HG02852 (cell line): ENCODE measurements at regions not wholly inside any gene's neighbourhood (a gene's known extent, or its start where the extent isn't known, plus 50 kb on each side); places are given as distances from the start of the nearest gene placed in this dataset.

Source experiments
- ATAC-seq: cut with Tn5 transposase; IDR thresholded peaks from one replicate; pipeline ENCODE4 v1.9.1; 2021; ENCODE audit warnings: mild to moderate bottlenecking, moderate library complexity; ENCODE audit not compliant: unreplicated experiment

DNA sequence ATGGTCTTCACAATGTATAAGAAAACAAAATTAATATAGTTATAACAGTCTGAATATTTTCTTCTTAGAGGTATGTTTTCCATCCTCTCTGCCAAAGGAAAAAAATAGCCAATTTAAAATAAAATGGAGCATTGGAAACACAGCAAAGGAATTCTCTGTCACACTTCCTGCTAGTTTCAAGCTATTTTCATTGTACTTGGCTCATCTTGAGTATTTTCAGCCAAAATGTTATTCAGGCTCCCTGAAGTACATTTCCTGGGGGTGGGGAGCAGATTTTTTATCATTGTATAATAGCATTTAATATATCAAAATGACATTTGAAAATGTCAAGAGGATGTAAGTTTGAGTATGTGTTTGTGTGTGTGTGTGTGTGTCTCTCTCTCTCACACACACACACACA lies 463.6 kb upstream of the REG3G start:
- no peak for ATAC-seq

DNA sequence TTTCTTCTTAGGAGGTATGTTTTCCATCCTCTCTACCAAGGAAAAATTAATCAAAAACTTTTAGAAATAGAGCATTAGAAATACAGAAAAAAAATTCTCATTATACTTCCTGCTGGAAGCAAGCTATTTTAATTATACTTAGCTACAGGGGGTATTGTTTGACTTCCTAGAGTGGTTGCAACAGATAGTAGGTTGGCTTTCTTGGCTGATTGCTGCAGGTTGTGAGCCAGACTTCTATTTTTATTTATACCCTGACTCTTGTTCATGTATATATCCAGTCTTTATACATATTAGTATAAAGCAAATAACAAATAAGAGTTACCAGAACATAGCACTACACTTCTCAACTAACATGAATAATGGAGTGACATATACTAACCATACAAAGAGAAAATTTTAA lies 460.8 kb upstream of the REG3G start:
- no peak for ATAC-seq

DNA sequence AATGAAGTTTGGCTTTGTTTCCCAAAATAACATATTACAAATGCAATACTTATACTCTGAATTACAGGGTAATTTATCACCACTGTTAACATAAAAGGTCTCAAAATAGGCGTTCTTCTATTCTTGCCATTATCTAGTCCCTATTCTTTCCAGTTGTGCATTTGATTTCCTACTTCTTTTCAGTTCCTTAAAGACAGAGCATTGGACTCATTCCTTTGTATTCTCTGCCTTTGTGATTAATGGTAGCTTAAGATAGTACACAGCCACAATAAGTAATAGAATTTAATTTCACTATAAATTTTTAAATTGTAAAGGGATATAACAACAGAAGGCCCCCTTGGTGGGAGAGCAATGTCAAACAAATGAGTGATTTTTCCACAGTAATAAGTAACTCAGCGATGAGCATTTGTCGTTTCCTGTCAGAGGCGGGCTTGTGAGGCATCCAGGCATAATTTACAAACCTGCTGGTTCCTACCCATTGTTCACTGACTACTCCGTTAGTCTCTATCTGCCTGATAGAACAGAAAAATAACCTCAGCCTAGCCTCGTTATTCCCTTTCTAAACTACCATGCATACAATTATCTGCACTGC lies 456.6 kb upstream of the REG3G start:
- no peak for ATAC-seq

DNA sequence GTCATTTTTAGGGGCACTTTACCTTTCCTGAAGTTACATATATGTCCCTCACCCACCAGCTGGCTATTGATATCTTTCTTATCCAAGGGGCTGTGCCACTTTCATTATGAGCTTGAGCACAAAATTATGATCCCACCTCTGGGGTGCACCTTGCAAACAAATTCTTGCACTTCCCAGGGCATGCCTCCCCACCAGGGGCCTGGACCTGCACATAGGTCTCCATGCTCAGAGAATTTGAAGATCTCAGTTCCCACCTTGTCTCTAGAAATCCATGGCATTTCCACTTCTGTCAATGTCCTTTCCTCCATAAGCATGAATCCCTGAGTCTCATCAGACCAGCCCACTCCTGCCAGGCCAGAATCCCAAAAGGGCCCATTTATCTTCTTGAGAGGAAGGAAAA lies 449.1 kb upstream of the REG3G start:
- ATAC-seq: no peak

DNA sequence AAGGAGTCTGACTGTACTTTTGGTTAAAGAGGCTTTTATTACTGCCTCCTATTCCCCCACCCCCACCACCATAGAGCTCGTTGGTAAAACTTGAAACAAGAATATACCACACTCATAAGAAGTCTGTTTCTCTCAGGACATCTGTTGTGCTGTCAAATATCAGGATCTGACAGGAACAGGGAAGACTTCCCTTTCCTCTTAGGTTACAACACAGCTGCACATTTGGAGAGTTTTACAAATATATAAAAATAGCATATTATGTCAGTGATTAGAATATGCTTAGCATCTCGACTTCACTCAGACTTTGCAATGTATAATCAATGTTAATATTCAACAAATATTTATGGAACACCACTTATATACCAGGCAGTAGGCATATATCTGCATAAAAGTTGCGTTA lies 439.6 kb upstream of the REG3G start:
- ATAC-seq: no peak

DNA sequence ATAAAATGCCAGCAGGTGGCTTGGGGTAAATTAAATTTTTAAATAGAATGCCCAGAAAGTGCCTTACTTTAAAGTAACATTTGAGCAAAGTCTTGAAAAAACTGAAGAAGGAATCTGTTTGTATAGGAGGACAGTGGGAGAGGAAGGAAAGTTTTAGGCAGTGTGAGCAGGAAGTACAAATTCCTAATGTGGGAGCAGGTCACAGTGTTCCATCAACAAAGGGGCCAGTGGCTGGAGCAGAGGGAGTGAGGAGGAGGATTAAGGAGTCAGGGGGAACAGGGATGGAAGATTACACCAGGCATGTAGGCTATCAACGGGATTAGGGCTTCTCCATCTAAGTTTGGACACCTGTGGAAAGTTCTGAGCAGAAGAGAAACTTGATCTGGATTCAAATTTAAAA lies 439.2 kb upstream of the REG3G start:
- ATAC-seq: no peak

DNA sequence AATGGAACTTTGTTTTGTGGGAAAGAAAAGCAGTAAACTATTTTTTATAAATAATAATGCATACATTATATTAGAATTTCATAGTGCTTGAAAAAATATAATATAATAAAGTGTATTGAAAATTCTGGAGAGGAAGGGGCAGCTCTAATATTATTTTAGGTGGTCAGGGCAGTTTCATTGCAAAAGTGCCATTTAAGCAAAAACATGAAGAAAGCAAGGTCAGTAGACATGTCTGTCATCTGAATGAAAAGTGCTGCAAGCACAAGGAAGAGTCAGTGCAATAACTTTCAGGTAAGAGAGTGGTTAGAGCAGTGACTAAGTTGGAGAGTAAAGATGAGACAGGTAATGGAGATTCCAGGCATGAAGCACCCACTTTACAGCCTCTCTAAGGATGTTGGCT lies 435.6 kb upstream of the REG3G start:
- ATAC-seq: no peak

DNA sequence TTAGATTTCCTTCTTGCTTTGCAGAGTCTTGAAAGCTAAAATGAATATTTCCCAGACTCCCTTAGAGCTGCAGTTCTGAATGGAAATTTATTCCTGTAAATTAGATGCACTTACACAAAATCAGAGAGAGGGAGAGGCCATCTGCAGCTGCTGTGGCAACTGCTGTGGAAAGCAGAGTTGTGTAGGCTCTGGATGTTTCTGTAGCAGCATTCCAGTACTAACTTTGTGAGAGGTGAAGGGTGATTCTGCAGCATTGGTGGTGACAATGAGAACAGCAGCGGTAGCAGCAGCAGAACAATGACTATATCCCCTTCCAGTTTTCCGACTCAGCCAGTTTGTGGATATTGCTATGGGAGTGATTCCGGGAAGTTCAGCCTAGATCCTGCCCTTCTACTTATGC lies 433.0 kb upstream of the REG3G start:
- ATAC-seq: no peak

DNA sequence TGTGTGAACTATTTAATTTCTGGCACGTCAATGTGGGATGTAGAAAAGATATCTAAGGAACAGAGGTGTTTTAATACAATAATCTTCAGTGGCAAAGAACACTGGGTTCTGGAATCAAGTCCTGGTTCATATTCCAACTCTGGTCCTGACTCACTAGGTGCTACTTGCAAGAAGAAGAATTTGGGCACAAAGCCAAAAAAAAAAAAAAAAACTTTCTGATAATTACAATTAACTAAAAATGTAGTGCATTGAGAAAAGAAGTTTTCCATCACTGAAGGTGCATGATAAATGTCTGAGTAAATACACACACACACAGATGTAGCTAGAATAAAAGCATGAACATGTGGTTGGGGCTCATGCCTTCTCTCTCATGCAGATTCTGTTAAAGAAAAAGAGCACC lies 424.4 kb upstream of the REG3G start:
- no peak for ATAC-seq

DNA sequence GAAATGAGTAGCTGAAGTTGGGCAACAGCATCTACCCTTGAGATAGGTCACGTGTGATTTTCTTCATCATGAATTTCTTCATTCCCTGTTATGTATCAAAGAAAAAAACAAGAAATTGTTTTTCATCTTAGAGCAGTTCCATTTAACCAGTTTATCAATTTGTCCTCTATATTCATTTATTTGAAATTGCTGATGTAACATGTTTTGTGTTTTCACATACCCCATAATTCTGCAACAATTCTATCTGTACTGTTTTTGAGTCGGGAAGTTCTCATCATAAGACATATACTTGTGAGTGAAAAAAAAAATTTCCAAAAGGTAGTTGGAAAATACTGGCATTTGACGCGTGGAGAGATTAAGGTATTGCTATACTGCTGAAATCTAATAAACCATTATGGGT lies 422.6 kb upstream of the REG3G start:
- no peak for ATAC-seq

DNA sequence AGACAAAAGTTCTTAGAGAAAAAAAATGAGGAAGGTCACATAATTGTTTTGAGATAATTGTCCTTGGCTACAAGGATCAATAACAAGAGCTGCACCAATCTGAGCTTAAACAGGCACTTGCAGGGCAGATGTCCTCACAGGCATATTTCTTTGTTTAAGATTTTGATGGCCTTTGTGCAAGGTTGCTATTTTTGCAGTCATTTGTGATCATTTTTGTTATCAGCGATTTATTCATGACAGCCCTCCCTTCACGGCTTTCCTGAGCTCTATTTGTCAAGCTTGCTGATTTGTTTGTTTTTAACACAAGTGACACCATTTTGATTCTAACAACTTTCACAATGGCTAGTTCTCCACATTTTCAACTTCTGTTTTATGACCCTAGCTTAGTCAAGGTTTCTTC lies 418.6 kb upstream of the REG3G start:
- ATAC-seq: no peak

DNA sequence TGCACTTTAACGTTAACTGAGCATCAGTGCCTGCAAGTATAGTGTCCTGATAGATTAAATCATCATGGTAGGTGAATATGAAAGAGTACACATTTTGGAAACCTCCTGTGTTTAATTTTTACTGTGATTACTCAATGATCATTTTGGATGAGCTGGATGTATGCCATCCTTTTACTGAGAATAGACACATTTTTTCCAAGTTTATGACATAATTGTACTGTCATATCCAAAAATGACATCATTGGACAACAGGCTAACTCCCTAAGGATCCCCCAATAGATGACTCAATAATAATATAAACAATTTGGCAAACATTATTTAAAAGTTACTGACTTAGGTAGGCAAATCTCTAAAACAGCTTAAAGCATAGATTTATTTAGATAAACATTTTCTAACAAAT lies 410.8 kb upstream of the REG3G start:
- no peak for ATAC-seq

DNA sequence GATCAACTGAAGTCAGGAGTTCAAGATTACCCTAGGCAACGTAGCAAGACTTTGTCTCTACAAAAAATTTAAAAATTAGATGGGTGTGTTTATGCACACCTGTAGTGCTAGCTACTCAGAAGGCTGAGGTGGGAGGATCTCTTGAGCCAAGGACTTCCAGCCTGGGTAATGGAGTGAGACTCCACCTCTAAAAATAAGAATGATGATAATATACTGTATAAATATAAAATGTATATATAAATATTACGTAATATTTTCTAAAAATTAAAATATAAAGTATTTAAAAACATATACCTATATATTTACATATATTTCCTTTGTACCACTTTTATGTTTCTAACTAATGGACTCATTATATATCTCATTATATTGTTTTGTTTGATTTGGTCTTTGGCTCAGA lies 409.5 kb upstream of the REG3G start:
- no peak for ATAC-seq

DNA sequence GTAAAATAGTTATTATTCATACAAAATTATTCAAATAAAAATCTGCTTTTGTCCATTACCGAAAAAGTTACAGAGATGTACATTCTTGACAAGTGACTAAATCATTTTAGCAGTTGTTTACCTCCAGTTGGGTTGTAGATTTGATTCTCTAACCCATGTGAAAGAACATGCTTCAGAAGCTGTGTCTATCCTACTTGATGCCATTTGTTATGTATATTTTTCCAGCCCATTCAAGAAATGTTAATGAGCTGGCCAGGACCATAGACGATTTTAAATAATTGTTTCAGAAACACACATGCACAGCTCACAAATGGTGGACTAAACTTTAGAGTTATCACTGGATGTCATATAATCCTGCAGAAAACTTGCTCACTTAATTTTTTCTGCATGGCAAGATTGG lies 391.1 kb upstream of the REG3G start:
- no peak for ATAC-seq

DNA sequence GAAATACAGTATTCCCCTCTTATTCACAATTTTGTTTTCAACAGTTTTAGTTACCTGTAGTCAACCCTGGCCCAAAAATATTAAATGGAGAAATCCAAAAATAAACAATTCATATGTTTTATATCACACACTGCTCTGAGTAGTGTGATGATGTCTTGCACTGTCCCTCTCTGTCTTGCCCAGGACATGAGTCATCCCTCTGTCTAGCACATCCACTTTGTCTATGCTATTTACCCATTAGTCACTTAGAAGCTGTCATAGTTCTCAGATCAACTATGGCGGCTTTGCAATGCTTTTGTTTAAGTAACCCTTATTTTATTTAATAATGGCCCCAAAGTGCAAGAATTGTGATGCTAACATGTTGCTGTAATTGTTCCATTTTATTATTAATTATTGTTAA lies 380.6 kb upstream of the REG3G start:
- no peak for ATAC-seq

DNA sequence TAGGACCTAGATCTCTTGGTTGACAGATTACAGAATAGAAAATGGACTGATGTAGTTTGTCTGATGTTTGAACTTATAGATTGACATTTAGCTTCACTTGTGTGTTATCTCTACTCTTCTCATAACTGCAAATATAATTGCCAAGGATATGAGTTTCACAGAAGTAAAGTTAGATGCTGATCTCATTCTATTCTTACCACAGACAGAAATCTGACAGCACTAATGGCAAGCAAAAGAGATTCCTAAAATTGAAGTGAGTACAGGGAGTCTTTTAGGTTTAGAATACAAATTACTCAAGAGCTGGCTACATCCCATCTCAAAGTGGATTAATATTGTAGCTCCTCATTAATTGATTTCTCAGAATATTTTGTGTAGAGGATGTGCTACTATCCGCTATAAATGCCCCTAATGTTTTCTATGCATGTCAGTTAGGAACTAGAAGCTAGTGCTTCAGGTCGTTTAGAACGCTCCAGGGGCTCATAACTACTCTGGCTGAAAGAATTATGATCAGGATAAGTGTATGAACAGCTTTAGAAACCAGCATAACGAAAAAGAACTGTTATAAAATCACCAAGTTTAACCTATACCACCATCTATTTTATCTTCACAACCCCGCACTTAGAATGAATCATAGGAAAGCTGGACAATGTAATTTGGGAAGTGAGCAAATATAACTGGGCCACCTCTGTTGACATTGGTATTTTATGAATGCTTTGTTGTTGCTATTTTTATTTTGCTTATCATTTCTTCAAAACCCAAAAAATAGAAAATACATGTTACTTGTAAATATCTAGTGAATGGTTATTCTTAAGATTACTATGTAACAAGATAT lies 378.8 kb upstream of the REG3G start:
- no peak for ATAC-seq

DNA sequence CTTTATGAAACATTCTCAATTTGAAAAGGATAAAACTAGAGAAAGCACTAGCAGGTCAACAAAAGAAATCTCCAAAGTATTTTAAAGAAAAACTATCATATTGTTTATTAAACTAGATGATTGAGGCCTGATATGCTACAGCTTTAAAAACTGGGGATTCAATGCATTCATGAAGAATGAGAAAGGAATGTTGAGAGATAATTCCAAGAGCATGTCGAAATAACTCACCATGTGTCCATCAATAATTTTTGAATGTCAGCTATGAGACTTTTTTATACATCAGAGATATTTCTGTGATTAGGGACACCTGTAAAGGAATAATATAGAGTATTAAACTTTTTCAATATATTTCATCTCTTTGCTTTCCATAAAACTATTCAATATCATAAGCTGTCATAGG lies 376.9 kb upstream of the REG3G start:
- ATAC-seq: no peak

DNA sequence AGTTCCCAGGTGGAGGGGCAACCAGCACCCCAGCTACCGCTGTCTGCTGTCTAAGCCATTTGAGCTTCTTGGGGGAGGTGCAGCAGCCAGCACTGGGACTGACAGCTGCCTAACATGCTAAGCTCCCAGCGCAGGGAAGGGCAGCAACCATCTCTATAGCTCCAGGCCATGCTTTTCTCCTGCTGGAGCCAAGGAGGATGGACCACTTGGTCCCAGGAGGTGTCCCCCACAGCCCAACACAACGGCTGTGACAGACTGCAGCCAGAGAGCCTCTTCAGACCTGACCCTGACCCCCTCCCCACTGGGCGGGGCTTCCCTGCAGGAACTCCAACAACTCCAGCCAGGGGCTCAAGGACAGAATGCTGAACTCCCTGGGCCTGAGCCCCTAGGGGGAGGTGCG lies 370.6 kb upstream of the REG3G start:
- ATAC-seq: no peak

DNA sequence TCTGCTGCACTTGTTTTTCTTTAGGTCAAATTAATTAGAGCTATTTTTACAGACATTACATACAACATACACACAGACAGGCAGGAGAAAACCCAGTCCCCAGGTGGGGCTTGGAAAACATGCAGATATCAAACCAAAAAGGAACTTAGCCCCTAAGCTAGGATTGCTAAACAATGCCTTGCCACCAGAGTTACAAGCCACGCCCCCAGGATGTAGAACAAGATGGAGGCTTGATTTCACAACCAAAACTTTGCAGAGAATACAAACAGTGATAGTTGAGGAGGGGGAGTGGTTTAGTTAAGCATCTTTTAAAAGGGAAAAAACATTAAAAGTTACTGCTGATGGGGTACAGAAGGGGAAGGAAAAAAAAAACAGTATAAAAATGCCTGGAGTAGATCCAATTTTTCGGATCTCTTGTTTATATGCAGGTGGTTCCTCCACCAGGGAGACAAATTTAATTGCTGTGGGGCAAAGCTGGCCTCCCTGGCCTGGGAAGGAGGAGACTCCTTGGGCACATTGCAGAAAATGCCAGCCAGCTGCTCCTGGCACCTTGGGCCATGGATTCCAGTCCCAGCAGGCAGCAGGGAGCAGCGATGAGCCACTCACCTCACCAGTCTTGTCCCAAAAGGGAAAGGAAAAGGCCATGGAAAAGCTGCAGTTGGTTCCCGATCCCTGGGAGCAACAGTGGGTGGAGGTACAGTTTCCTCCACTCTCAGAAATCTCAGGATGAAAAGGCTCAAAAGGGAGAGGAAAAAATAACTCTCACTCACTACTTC lies 348.4 kb upstream of the REG3G start:
- ATAC-seq: no peak

DNA sequence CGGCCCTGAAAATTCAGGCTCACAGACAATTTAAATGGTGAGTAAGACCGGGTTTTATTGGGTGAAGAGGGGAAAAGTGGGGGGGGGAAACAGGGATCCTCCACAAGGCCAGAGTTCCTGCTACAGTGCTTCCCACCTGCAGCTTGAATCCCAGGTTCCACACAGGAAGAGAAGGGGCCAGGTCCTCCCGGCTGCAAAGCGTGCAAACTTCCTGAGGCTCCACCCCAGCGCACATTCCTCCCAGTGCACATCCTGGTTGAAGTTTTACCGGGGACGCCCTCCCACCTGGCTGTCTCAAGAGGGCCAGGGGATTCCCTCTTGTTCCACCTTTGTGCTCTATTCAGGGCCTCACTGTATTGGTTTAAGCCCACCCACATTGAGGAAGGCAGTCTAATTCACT lies 347.7 kb upstream of the REG3G start:
- ATAC-seq: no peak

DNA sequence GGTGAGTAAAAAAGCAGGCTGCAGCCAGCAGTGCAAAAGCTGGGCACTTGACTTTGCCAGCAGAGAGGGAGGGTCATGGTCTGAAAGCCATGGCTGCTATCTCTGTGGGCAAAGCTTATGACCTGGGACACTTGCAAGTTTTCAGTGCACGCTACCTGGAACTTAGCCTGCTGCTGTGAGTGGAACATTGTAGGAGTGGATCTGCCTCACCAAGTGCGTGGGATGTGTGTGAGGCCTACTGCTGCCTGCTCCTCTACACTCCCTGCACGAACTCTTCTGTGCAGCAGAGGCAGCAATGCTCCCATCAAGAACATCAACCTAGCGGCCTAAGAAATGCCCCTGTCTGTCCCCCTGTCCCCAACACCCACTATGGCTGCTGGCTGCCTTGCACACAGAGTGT lies 344.1 kb upstream of the REG3G start:
- ATAC-seq: no peak

DNA sequence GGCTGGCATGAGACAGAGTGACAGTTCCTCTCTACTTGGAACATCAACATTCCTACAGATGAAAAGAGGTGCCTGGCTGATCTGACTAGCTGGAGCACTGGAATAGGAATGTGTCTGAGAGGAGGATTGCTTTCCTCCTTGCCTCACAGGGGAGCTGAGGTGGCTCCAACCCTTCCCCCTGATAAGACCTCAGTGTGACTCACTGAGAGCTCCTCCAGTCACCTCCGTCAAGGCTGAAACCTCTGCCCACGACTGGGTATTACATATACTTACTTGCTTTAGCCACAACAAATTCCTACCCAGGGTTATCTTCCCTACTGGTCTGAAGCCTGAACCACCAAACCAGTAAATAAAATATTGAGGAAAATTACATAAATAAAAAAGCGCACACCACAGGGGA lies 342.7 kb upstream of the REG3G start:
- ATAC-seq: no peak
